ENCODE measurements at regions not wholly inside any gene's neighbourhood (a gene's known extent, or its start where the extent isn't known, plus 50 kb on each side); places are given as distances from the start of the nearest gene placed in this dataset.

DNA sequence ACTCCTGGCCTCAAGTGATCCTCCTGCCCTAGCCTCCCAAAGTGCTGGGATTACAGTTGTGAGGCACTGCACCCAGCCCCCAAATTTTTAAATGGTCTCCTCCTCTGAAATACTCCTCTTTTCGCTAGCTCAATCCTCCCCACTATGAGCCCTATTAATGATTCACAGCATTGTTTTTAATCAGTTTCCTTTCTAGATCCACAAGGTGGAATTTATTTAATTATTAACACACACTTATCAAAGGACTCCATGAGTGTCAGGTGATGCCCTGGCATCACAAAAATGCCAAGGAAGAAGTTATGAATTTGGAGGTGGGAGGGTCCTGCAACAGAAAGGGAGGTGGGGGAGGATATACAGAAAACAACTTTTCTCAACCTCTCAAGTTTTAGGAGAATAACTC is 806.5 kb downstream of the PRELID2 start:
- TF ChIP-seq, protein P1, sequence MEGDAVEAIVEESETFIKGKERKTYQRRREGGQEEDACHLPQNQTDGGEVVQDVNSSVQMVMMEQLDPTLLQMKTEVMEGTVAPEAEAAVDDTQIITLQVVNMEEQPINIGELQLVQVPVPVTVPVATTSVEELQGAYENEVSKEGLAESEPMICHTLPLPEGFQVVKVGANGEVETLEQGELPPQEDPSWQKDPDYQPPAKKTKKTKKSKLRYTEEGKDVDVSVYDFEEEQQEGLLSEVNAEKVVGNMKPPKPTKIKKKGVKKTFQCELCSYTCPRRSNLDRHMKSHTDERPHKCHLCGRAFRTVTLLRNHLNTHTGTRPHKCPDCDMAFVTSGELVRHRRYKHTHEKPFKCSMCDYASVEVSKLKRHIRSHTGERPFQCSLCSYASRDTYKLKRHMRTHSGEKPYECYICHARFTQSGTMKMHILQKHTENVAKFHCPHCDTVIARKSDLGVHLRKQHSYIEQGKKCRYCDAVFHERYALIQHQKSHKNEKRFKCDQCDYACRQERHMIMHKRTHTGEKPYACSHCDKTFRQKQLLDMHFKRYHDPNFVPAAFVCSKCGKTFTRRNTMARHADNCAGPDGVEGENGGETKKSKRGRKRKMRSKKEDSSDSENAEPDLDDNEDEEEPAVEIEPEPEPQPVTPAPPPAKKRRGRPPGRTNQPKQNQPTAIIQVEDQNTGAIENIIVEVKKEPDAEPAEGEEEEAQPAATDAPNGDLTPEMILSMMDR (IDR thresholded peaks at IDR 0.05; ENCODE audit: low read depth, low read length), result no peak
- TF ChIP-seq EZH2phosphoT487 (IDR thresholded peaks at IDR 0.05; ENCODE audit: low read depth), result no peak
- H3K4me3 ChIP-seq (ENCODE audit: low read length), result no peak overlapping the region
- H3K4me2 ChIP-seq (ENCODE audit: low read length), result no peak overlapping the region
- H3K36me3 ChIP-seq (replicated peaks; ENCODE audit: low read depth, low read length), result no peaks in the 10 kb centered on the region
- no peak overlapping the region for H3K27ac ChIP-seq (ENCODE audit: low read length)
- no peak overlapping the region for H3K9ac ChIP-seq (ENCODE audit: low read length)
- H4K20me1 ChIP-seq (ENCODE audit: insufficient read depth, low read length), result no peaks in the 10 kb centered on the region
- H3K79me2 ChIP-seq (ENCODE audit: low read length), result no peaks in the 10 kb centered on the region
- H2AFZ ChIP-seq (ENCODE audit: low read depth, low read length), result no peak overlapping the region
- H3K4me1 ChIP-seq (ENCODE audit: low read length), result no peaks in the 10 kb centered on the region
- no peaks in the 10 kb centered on the region for H3K9me3 ChIP-seq (ENCODE audit: insufficient read depth, low read length)
- no peaks in the 10 kb centered on the region for H3K27me3 ChIP-seq (ENCODE audit: low read depth, low read length)

DNA sequence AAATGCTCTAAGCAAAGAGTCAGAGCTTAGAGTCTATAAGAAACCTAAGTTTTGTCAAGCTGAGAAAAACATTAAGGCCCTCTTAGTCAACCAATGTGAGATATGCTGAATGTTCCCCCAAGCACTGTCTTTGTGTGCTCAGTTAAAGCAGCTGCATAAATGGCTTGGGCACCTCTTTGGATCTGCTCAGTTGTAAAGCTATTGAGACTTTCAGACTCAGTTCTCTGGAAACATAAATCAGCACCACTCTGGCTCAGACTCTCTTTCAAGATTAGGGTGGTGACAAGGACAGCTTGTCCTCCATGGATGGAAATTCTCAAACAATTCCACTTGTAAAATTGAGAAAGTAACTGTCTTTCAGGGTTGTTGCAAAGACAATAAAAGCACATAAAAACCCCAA is 807.9 kb downstream of the PRELID2 start:
- Histone ChIP-seq H3K4me2 (ENCODE audit: low read length) (no peak overlapping the region), H4K20me1 (ENCODE audit: insufficient read depth, low read length) (no peaks in the 10 kb centered on the region), H3K36me3 (replicated peaks; ENCODE audit: low read depth, low read length) (no peaks in the 10 kb centered on the region), H3K4me1 (ENCODE audit: low read length) (no peaks in the 10 kb centered on the region), H3K9me3 (ENCODE audit: insufficient read depth, low read length) (no peaks in the 10 kb centered on the region), H3K27ac (ENCODE audit: low read length) (no peak overlapping the region), H2AFZ (ENCODE audit: low read depth, low read length) (no peak overlapping the region), H3K9ac (ENCODE audit: low read length) (no peak overlapping the region), H3K4me3 (ENCODE audit: low read length) (no peak overlapping the region), H3K27me3 (ENCODE audit: low read depth, low read length) (no peaks in the 10 kb centered on the region), H3K79me2 (ENCODE audit: low read length) (no peaks in the 10 kb centered on the region)
- TF ChIP-seq EZH2phosphoT487 (IDR thresholded peaks at IDR 0.05; ENCODE audit: low read depth), result no peak
- TF ChIP-seq, protein P1 (IDR thresholded peaks at IDR 0.05; ENCODE audit: low read depth, low read length), result no peak

DNA sequence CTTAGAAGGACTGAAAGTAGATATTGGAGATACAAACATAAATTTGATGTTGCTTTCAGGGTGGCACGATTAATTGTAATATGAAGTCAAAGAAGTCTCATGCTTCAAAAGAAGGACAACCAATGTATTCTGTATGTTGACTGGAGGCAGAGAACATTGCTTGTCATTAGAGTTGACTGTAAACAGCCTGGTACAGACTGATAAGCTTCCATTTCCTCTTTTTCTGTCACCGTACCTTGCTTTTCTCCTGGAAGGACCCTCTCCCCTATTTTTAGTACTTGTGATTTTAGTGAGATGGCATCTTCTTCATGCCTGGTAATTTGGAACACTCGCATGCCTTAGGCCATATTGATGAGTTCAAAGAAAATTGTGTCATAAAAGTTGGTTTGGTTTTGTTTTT is 809.4 kb downstream of the PRELID2 start:
- no peaks in the 10 kb centered on the region for H3K4me1 ChIP-seq (ENCODE audit: low read length)
- no peaks in the 10 kb centered on the region for H3K36me3 ChIP-seq (replicated peaks; ENCODE audit: low read depth, low read length)
- H3K4me2 ChIP-seq (ENCODE audit: low read length), result no peak overlapping the region
- no peaks in the 10 kb centered on the region for H3K9me3 ChIP-seq (ENCODE audit: insufficient read depth, low read length)
- H2AFZ ChIP-seq (ENCODE audit: low read depth, low read length), result no peak overlapping the region
- H3K4me3 ChIP-seq (ENCODE audit: low read length), result no peak overlapping the region
- no peak overlapping the region for H3K9ac ChIP-seq (ENCODE audit: low read length)
- H3K27ac ChIP-seq (ENCODE audit: low read length), result no peak overlapping the region
- no peaks in the 10 kb centered on the region for H4K20me1 ChIP-seq (ENCODE audit: insufficient read depth, low read length)
- no peaks in the 10 kb centered on the region for H3K27me3 ChIP-seq (ENCODE audit: low read depth, low read length)
- H3K79me2 ChIP-seq (ENCODE audit: low read length), result no peaks in the 10 kb centered on the region
- TF ChIP-seq EZH2phosphoT487 (IDR thresholded peaks at IDR 0.05; ENCODE audit: low read depth), result no peak
- TF ChIP-seq, protein P1 (IDR thresholded peaks at IDR 0.05; ENCODE audit: low read depth, low read length), result no peak

DNA sequence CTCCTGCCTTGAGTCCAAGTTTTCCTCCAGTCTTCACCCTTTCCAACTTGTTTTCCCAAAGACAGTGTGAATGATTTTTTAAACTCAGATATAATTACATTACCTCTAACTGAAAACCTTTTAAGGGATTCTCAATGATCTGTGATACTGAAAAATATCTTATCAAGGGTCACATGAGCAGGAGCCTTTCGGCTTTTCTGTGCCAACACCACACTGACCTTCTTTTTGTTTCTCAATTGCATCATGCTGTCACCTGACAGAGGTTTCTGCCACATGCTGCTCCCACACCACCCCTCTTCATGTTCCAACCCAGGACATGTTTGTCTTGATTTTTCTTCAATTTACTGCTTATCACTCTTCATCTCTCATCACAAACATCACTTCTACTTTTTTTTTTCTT is 820.0 kb downstream of the PRELID2 start:
- H4K20me1 ChIP-seq (ENCODE audit: insufficient read depth, low read length), result no peaks in the 10 kb centered on the region
- no peaks in the 10 kb centered on the region for H3K27me3 ChIP-seq (ENCODE audit: low read depth, low read length)
- H2AFZ ChIP-seq (ENCODE audit: low read depth, low read length), result no peak overlapping the region
- no peak overlapping the region for H3K4me3 ChIP-seq (ENCODE audit: low read length)
- TF ChIP-seq EZH2phosphoT487 (IDR thresholded peaks at IDR 0.05; ENCODE audit: low read depth), result no peak
- TF ChIP-seq, protein P1 (IDR thresholded peaks at IDR 0.05; ENCODE audit: low read depth, low read length), result no peak
- no peaks in the 10 kb centered on the region for H3K9me3 ChIP-seq (ENCODE audit: insufficient read depth, low read length)
- no peak overlapping the region for H3K9ac ChIP-seq (ENCODE audit: low read length)
- no peaks in the 10 kb centered on the region for H3K79me2 ChIP-seq (ENCODE audit: low read length)
- H3K4me2 ChIP-seq (ENCODE audit: low read length), result no peak overlapping the region
- no peak overlapping the region for H3K27ac ChIP-seq (ENCODE audit: low read length)
- no peaks in the 10 kb centered on the region for H3K4me1 ChIP-seq (ENCODE audit: low read length)
- H3K36me3 ChIP-seq (replicated peaks; ENCODE audit: low read depth, low read length), result no peaks in the 10 kb centered on the region
